HG02885 (cell line): ENCODE measurements at regions not wholly inside any gene's neighbourhood (a gene's known extent, or its start where the extent isn't known, plus 50 kb on each side); places are given as distances from the start of the nearest gene placed in this dataset.
"Not testable (repeated sequence)": the region's sequence is repeated elsewhere in the genome, so short reads cannot be mapped to it uniquely, and the experiment has no call there.

Experiments used
- ATAC-seq: cut with Tn5 transposase; IDR thresholded peaks from one replicate; pipeline ENCODE4 v1.9.1; 2021; ENCODE audit warnings: mild to moderate bottlenecking; ENCODE audit not compliant: unreplicated experiment, poor library complexity

DNA sequence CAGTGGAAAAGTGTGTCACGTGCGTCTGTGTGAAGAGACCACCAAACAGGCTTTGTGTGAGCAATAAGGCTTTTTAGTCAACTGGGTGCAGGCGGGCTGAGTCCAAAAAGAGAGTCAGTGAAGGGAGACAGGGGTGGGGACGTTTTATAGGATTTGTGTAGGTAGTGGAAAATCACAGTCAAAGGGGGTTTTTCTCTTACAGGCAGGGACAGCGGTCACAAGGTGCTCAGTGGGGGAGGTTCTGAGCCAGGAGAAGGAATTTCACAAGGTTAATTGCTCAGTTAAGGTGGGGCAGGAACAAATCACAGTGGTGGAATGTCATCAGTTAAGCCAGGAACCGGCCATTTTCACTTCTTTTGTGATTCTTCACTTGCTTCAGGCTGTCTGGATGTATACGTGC lies 141.1 kb upstream of the KCNK1 start:
- not testable (repeated sequence) for ATAC-seq

DNA sequence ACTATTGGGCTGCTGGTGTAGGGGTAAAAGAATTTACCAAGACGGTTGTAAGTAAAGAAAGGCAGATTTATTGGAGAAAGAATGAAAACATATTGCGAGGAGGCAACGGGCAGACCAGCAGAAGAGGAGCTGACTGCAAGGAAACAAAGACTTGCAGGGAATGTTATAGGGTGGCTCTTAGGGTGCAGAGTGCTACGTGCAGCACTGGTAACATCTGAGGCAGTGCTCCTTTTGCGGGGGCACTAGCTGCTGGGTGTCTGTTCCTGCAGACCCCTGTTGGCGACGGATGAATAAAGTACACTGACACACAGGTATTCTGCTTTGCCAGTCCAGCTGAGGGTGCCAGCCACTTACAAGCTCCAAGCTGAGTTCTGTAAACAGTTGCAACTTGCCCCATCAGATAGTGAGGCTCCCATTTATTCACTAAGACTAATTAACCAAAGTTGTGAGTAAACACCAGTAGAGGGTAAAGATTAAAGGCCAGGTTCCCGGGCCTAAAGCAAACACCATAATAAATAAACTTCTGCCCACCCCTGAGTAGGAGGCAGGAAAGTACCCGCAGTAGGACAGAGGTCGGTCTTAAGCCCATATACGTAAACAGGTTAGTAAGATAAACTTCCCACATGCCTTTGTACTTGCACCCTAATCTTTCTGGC lies 140.2 kb upstream of the KCNK1 start:
- no peak for ATAC-seq

DNA sequence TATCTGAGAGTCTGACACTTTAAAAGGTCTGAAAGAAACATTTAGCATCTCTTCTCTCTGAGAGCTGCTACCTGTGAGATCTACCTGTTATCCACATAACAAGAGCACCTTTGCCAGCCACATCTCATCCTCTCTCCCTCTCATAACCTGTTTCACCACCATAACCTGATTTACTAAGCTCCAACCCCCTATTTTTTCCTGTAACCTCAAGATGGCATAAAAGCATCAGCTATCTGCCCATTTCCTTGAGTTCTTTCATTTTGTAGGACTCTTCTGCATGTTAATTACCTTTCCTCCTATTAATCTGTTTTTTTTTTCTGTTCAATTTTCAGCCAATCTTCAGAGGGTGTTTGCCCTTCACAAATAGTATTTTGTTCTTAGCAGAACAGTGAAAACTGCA lies 136.5 kb upstream of the KCNK1 start:
- no peak for ATAC-seq

DNA sequence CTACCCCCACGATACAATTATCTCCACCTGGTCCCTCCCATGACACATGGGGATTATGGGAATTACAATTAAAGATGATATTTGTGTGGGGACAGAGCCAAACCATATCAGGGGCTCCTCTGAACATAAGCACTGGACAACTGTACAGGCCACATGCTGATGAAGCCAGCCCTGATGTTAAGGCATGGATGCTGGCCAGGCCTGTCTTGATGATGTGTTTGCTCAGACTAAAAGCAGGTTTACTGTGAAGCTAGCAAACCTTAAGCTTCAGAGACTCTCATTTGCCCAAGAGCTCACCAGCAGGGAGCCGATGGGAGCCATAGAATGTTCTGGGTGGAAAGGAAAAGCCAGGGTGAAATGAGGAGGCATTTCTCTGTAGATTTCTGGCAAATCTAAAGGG lies 135.3 kb upstream of the KCNK1 start:
- no peak for ATAC-seq

DNA sequence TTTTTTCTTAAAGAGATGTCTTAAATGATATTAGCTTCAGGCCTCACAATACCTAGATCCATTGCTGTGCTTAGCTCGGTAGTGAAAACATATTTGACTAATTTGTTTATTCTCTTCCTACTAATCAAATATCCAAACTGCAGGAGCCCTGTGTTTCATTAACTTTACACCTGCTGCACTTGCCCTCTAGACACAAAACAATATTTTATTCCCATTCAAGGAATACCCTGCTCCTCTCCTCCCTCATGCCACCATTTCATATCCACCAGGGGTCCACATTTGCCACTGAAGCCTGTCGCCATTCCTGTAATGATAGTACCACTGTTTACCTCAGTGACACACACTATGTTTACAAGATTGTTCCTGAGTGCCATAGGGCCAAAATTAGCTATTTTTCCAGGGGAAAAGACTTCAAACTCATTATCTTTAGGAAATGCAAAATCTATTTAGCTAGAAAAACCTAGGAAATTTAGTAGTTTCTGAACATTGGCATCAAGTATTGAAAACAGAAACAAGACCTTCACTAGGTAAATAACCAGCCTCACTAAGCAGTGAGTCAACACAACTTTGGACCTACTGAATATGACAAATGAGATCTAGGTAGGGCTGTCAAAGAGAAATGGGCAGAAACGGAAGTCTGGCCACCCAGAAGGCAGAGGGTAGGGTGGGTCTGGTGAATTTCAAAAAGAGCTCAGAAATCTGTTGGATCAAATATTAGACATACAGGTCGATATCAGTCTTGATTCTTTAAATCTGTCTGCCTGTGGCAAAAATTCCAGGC lies 134.6 kb upstream of the KCNK1 start:
- no peak for ATAC-seq

DNA sequence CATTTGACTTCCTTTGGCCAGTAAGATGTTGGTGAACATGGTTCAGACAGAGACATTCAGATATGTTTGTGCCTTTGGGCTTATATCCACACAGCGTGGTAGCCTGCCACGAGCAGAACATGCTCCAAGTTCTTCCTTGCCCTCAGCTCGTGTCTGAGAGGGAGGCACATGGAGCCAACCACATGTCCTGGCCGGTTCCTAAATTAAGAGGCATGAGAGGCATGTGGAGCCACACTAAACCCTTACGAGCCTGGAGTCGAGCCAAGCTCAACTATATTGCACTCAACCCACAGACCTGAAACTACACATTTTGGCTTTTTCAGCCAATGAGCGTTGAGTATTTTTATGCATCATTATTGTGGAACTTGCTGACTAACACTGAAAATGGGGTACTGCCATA lies 133.7 kb upstream of the KCNK1 start:
- no peak for ATAC-seq

DNA sequence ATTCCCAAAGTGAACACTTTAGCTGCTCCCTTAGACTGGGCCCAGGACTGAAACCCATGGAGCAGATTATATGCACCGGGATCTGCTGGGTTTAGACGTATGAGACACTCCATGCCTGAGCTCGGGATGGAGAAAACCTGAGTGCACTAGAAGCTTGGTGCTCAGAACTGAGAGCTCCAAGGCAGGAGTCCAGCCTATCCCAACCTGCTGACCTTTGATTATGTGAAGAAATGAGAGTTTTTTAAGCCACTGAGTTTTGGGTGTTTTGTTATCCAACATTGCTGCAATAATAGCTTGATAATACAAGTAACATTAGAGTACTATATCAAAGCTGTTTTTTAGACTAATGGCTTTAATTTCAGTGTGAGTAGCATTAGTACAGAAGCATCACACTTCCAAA lies 131.5 kb upstream of the KCNK1 start:
- no peak for ATAC-seq

DNA sequence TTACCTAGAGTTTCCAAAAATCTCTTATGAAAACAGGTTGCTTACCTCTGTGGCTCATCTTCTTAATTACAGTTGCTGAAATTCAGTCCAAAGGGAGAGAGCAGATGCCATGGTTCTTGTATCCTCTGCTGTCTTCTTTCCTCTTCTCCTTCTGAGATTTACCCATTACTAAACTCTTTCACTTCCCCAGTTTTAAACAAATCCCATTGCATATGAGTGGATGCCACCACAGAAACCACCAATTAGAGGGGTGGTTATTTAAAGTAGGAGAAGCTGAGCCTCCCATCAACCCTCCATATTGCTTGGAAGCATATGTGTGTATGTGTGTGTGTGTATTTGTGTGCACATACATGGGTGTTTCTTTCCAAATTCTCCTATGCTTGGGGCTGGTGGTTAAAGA lies 128.5 kb upstream of the KCNK1 start:
- ATAC-seq: no peak

DNA sequence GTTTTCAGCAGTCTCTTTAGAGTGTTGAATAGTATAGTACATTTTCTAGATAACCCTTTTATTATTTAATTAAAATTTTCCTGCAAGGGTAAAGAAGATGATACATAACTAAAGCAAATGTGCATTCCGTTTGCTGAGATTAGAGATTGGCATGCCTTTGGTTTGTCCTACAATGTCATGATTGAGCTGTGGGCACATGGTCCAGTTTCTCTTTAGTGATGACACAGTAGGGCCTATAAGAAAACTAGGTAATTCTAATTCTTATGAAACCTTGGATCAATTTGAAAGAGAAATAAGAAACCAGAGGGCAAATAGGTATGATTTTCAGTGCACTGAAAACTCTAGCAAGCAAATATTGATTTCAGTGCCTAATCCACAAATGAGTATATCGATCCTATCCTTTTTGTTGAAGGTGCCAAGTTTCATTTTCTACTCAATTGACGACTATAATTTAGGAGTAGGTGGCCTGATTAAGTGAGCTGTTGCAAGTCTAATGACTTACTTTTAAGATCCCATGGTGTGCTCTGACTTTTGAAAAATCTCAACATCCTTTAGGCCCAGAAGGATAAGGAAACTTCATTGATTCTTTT lies 128.0 kb upstream of the KCNK1 start:
- no peak for ATAC-seq

DNA sequence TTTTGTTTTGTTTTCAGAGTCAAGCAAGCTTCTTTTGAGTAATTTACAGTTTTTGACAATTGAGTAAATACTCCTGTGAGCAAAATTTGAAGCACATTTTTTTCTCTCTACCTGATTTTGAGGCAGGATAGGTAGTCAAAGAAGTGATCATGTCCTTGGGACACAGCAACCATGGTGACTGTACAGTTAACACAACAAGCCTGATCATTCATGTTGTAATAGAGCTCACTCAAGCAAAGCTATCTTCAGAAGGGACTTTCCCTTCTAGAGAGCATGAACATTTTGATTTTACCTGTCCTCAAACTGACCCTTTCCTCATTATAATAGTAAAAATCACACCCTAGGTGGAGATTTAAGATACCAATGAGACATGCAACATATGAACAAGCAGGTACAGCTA lies 126.5 kb upstream of the KCNK1 start:
- no peak for ATAC-seq

DNA sequence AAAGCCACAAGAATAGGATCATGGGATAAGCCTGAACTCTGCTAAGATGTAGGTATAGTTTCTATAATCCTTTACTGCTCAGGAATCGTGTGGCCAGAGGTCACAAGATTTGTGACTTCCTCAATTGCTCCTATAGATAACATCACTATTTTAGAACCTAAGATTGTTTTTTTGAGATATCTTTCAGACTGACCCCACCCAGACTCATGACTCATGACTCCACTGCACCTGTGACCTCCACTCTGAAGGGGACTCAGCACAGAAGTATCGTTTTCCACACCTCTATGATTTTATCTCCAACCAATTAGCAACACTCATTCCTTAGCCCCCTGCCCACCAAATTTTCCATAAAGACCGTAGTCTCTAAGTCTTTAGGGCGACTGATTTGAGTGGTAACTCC lies 124.5 kb upstream of the KCNK1 start:
- ATAC-seq: no peak

DNA sequence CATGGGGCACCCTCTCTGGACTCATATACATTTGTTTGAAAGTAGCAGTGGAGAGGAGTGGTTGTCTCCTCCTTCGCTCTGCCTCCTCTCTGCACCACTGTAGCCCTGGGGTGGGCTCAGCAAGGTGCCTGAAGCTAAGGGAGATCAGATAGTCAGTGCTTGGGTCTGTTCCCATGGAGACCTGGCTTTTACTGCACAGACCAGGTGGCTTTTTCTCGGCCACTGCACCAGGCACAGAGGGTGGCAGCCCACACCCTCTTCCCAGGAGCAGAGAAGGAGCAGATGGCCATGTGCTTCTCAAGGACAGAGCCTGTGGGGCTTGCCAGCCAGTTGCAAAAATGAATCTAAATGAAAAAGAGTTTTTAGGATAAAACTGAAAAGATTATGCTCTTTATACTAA lies 123.4 kb upstream of the KCNK1 start:
- ATAC-seq: no peak

DNA sequence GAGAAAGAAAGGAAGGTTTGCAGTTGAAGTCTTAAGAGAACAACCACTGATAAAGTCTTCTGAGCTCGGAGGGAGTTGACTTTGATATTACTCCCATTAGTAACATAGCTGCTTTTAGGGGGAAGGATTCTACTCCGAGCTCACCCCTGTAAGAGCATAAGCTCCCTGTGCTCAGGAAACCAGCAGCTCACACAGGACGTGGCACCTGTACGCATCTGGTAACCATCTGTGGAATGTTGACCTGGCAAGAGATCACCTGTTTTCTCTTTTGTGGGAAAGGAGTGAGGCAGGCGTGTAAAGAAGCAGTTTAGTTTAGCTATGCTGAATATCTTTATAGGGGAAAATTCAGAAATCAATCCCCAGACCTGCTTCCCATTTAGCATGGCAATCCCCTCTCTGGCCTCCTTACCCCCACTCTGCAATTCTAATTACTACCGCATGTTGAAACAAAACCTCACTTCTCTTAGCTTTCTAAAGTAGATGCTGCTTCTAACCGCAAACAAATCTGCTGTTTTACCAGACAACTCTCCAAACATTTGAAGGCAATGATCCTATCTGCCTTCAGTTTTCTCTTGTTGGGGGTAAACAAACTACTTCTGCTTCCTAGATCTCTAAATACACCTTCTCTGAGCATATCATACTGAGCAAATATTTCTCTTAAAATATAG lies 121.8 kb upstream of the KCNK1 start:
- no peak for ATAC-seq

DNA sequence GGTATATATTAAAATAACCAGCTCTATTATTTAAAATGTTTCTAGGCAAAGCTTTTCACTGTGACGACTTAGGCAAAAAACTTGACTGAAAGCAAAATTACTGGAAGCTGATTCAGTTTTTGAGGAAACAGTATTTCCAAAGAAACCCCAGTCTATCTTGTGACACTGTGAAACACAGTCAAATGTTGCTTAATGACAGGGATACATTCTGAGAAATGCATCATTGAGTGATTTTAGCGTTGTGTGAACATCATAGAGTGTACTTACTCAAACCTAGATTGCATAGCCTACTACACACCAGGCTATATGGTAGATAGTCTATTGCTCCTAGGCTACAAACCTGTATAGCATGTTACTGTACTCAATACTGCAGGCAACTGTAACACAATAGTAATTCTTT lies 116.9 kb upstream of the KCNK1 start:
- ATAC-seq: no peak

DNA sequence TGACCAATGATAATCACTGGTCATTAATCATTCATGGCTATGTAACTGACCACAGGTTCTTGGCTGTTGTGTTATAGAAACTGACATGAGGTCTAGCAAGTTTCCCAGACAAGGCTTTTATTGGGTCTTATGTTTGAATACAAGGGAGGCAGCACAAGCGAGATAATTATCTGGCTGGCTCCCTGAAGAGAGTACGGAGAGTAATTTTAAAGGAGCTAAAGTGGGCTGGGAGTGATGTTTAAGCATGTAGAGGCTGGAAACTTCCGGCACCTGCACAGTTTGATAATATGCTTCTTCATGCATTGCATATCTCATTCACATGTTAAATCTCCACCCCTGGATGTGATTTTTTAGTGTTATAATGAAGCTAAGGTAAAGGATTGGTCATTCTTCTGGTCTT lies 116.2 kb upstream of the KCNK1 start:
- ATAC-seq: no peak

DNA sequence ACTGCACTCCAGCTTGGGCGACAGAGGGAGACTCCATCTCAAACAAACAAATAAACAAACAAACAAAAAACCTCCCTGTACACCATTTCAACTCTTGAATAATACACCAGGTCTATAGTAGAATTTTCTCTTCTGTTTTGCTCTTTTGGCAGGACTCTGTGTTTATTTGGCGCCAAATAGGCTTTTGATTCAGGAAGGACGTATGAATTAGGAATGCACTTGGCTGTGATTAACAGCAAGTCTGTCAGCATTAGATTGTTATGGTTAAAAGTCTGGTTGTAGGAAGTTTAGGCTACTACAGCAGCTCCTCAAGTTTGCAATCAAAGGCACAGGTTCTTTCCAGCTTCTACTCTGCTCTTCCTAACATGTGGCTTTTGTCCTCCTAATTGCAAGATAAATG lies 113.8 kb upstream of the KCNK1 start:
- no peak for ATAC-seq

DNA sequence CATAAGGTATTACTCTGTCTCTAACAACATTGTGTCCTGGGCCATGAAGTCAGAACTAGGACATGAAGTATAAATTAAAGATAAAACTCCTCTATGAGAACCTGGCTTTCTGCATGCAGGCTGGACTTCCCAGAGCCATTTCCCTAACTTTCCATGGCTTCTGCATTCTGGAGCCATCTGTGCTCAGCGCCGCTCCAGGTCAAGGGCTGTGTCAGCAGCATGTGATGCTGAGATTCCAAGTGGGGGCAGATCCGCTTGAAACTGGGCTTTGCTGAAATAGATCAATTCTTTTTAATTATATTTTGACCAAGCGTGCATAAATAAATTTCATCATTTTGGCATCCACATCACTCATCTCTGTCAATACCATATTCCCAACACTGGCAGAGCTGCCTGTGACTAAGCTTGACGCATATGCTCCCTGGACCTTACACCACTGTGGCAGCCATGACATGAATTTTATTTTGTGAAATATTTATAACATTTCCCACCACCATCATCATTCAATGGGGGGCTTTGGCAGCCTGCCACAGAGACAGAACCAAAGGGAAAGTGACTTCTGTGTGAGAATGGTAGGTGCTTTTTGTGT lies 110.4 kb upstream of the KCNK1 start:
- ATAC-seq: no peak

DNA sequence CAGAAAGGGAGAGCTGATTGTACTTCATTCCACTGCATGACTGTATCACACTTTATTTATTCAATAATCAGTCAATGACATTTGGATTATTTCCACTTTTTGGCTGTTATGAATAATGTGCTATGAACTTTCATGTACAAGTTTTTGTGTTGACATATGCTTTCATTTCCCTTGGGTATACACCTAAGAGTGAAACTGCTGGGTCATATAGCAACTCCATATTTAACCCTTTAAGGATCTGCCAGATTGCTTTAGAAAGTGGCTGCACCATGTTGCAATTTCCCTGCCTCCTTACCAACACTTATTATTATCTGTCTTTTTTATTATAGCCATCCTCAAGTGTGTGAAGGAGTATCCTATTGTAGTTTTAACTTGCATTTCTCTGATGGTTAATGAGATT lies 108.8 kb upstream of the KCNK1 start:
- no peak for ATAC-seq

DNA sequence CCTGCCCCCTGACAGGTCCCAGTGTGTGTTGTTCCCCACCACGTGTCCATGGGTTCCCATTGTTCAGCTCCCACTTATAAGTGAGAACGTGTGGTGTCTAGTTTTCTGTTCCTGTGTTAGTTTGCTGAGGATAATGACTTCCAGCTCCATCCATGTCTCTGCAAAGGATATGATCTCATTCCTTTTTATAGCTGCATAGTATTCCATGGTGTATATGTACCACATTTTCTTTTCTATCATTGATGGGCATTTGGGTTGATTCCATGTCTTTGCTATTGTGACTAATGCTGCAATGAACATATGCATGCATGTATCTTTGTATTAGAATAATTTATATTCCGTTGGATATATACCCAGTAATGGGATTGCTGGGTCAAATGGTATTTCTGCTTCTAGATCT lies 108.0 kb upstream of the KCNK1 start:
- not testable (repeated sequence) for ATAC-seq

DNA sequence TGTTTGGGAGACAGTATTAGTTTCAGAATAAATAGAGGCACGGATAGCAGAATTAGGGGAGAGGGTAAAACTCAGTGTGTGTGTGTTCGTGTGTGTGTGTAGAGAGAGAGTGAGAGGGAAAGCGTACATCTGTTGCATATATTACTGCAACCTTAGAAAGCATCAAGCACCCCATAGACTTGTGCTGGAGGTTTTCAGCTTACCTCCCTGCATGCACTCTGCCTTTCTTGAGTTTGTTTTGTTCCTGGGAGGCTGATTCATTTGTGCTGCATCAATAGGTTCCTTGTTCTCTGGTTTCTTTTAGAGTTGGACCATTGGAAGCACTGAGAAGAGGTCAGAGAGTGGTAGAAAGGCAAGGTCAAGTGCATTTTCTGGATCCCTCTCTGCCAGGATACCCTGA lies 104.4 kb upstream of the KCNK1 start:
- no peak for ATAC-seq

DNA sequence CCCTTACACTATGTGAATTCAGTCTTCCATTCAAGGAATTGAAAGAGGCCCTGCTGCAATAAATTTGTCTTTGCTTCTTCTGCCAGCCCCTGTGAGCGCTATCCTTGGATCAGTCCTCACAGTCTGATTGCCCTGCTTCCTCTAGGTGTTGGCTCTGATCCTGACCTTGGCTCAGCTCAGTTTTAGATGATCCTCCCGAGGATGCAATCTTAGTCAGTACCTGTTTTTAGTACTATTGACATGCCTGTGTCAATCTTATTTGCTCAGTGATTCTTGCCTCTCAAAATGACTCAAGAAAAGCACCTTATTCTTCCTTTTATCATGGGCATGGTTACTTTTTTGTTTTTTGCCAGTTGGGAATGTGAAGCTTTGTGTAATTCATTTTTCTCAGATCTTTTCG lies 101.4 kb upstream of the KCNK1 start:
- ATAC-seq: no peak
